Upper lobe of left lung (tissue), 6 donors: ENCODE measurements at regions not wholly inside any gene's neighbourhood (a gene's known extent, or its start where the extent isn't known, plus 50 kb on each side); places are given as distances from the start of the nearest gene placed in this dataset.

Experiments
- ATAC-seq, 2 donors: fragments of 200-7000 bp; cut with Tn5 transposase; one replicate each; pipeline ENCODE4 v1.9.1; 2022; ENCODE audit warnings: mild to moderate bottlenecking in 2 of 2, moderate library complexity in 2 of 2; ENCODE audit not compliant: low FRiP score in 2 of 2
- DNase-seq, 2 donors: peaks; one replicate each; pipeline ENCODE4 v3.0.0-alpha.2; 2019 to 2020
- H3K27ac ChIP-seq, 4 donors: fragments of 200-600 bp; sonication (generic); one replicate each; pipeline ENCODE4 v1.5.1; 2016 to 2019
- H3K27me3 ChIP-seq, 4 donors: fragments of 200-600 bp; sonication (generic); one replicate each; pipeline ENCODE4 v1.5.1; 2017 to 2019
- H3K36me3 ChIP-seq, 4 donors: fragments of 200-600 bp; sonication (generic); one replicate each; pipeline ENCODE4 v1.5.1; 2016 to 2019
- H3K4me1 ChIP-seq, 4 donors: fragments of 200-600 bp; sonication (generic); one replicate each; pipeline ENCODE4 v1.5.1; 2018 to 2019
- H3K4me3 ChIP-seq, 4 donors: fragments of 200-600 bp; sonication (generic); one replicate each; pipeline ENCODE4 v1.5.1; 2017 to 2019; ENCODE audit warnings: mild to moderate bottlenecking in 2 of 4, moderate library complexity in 1 of 4
- H3K9me3 ChIP-seq, 4 donors: fragments of 200-600 bp; sonication (generic); one replicate each; pipeline ENCODE4 v1.5.1; 2018 to 2019
- EP300 ChIP-seq, 4 donors: sonication (generic); formaldehyde crosslinking; IDR thresholded peaks; one replicate each; pipeline ENCODE4 v1.5.1; 2017; ENCODE audit warnings: antibody characterized with exemption in 4 of 4, control low read depth in 2 of 4
- POLR2A ChIP-seq, 4 donors: fragments of 450-650 bp; IDR thresholded peaks; one replicate each; pipeline ENCODE4 v1.5.1; 2016 to 2017; ENCODE audit warnings: antibody characterized with exemption in 4 of 4, mild to moderate bottlenecking in 2 of 4
- POLR2AphosphoS5 ChIP-seq, 2 donors: sonication (generic); formaldehyde crosslinking; IDR thresholded peaks; one replicate each; pipeline ENCODE4 v1.5.1; 2017; ENCODE audit warnings: antibody characterized with exemption in 2 of 2
- WGBS, 2 donors: methylation state at CpG; one replicate each; pipeline ENCODE4 v1.1.5; 2017 to 2018; 5-methylcytosine and 5-hydroxymethylcytosine counted together
- TF ChIP-seq, protein P1 (sequence below), 6 experiments: fragments of 450-650 bp in 4 of 6; fragments of 200-600 bp in 2 of 6; sonication (generic) in 2 of 6; IDR thresholded peaks; one replicate each; pipeline ENCODE4 v1.5.1; 2016 to 2019; ENCODE audit warnings: antibody characterized with exemption in 6 of 6
- donor health status: DM: no; HTN: no; CAD: no; lungs with moderate emphysema.
- donor health status: DM: no; HTN: yes; CAD: no; lungs with severe emphysema.

DNA sequence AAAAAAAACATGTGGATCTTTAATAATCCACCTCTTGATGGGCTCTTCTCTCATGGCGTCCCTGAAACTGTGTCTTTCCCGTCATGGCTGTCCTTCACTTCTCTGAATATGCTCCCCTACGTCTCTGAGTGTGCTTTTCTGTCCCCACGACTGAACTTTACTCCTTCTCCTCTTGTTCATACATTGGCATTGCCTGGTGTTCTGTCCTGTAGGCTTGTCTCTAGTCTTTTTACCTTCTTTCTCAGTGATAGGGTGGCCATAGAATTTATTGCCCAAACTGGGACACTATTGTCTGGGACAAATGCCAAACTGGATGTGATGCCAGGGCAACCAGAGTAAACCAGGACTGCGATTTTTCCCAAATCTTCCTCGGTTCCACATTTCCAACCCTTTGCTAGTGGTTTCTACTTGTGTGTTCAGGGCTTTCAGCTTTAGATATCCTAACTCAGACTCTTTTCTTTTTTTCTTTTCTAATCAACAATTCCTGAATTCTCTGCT lies 202.2 kb downstream of the ATP23 start:
- 75 to 78% methylated on average over 6 of the region's 6 CpGs for WGBS, 2 donors
- no peak overlapping the region for H3K4me3 ChIP-seq
- no peaks in the 10 kb centered on the region for H3K27me3 ChIP-seq
- ATAC-seq (no peak), DNase-seq (no peak)
- H3K36me3 ChIP-seq = no peaks in the 10 kb centered on the region
- H3K9me3 ChIP-seq = no peaks in the 10 kb centered on the region
- no peak for TF ChIP-seq POLR2A (IDR thresholded peaks at IDR 0.05)
- TF ChIP-seq POLR2AphosphoS5 (IDR thresholded peaks at IDR 0.05) = no peak
- TF ChIP-seq, protein P1, sequence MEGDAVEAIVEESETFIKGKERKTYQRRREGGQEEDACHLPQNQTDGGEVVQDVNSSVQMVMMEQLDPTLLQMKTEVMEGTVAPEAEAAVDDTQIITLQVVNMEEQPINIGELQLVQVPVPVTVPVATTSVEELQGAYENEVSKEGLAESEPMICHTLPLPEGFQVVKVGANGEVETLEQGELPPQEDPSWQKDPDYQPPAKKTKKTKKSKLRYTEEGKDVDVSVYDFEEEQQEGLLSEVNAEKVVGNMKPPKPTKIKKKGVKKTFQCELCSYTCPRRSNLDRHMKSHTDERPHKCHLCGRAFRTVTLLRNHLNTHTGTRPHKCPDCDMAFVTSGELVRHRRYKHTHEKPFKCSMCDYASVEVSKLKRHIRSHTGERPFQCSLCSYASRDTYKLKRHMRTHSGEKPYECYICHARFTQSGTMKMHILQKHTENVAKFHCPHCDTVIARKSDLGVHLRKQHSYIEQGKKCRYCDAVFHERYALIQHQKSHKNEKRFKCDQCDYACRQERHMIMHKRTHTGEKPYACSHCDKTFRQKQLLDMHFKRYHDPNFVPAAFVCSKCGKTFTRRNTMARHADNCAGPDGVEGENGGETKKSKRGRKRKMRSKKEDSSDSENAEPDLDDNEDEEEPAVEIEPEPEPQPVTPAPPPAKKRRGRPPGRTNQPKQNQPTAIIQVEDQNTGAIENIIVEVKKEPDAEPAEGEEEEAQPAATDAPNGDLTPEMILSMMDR (IDR thresholded peaks at IDR 0.05) = no peak
- TF ChIP-seq EP300 (IDR thresholded peaks at IDR 0.05) = no peak
- no peak overlapping the region for H3K27ac ChIP-seq
- no peaks in the 10 kb centered on the region for H3K4me1 ChIP-seq

DNA sequence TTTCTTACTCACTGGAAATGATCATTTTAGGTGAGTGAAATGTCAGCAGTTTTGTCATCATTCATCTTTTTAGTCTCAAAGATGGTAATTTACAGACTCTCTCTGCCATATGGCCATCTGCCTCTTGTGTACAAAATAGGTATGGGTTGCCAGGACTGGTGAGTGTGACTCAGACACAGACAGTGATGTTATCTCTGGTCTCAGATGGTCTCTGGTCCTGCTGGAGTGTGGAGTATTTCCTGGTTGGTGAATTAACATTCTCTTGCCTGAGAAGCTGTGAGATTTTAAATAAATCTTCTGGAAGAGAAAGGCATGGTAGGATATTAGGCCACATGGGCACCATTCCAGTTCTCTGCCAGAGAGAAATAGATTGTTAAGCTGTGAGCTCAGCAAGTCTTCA lies 207.0 kb downstream of the ATP23 start:
- Histone ChIP-seq H3K36me3 (no peaks in the 10 kb centered on the region), H3K27ac (no peak overlapping the region), H3K9me3 (no peaks in the 10 kb centered on the region), H3K4me1 (no peaks in the 10 kb centered on the region), H3K27me3 (no peaks in the 10 kb centered on the region), H3K4me3 (no peak overlapping the region)
- TF ChIP-seq POLR2AphosphoS5 (IDR thresholded peaks at IDR 0.05) (no peak), POLR2A (IDR thresholded peaks at IDR 0.05) (no peak), EP300 (IDR thresholded peaks at IDR 0.05) (no peak)
- TF ChIP-seq, protein P1 (IDR thresholded peaks at IDR 0.05) = no peak
- ATAC-seq = no peak
- no peak for DNase-seq

- no peaks in the 10 kb centered on the region for H3K4me1 ChIP-seq
- no peaks in the 10 kb centered on the region for H3K36me3 ChIP-seq
- TF ChIP-seq POLR2A (IDR thresholded peaks at IDR 0.05) (no peak), EP300 (IDR thresholded peaks at IDR 0.05) (no peak), POLR2AphosphoS5 (IDR thresholded peaks at IDR 0.05) (no peak)
- TF ChIP-seq, protein P1 (IDR thresholded peaks at IDR 0.05) = no peak
- no peak for DNase-seq
- no peak overlapping the region for H3K27ac ChIP-seq
- no peaks in the 10 kb centered on the region for H3K9me3 ChIP-seq
- ATAC-seq = no peak
- no peak overlapping the region for H3K4me3 ChIP-seq
- H3K27me3 ChIP-seq = no peaks in the 10 kb centered on the region
Measured at GRCh38 chr12:58148976-58149375, 207.6 kb downstream of the ATP23 start.

GRCh38 chr12:58154359-58154758 lies 213.0 kb downstream of the ATP23 start:
- ATAC-seq = no peak
- 89 to 97% methylated on average over 1 of the region's 1 CpG for WGBS, 2 donors

DNA sequence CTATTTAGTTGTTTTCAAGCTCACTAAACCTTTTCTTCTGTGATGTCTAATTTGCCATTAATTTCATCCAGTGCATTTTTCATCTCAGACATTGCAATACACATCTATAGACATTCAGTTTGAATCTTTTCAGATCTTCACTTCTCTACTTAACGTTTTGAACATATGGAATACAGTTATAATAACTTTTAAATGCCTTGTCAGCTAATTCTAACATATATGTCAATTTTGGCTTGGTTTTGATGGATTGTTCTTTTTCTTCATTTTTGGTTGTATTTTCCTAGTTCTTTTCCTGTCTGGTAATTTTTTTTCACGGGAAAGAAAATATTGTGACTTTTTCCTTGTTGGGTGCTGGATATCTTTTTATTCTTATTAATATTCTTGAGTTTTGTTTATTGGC lies 215.3 kb downstream of the ATP23 start:
- WGBS, 2 donors = 76 to 80% methylated on average over 2 of the region's 2 CpGs
- Histone ChIP-seq H3K27me3 (no peaks in the 10 kb centered on the region), H3K36me3 (no peaks in the 10 kb centered on the region), H3K9me3 (no peaks in the 10 kb centered on the region), H3K4me1 (no peaks in the 10 kb centered on the region), H3K27ac (no peak overlapping the region), H3K4me3 (no peak overlapping the region)
- DNase-seq = no peak
- no peak for ATAC-seq
- TF ChIP-seq, protein P1 (IDR thresholded peaks at IDR 0.05) = no peak
- TF ChIP-seq POLR2A (IDR thresholded peaks at IDR 0.05) = no peak
- no peak for TF ChIP-seq EP300 (IDR thresholded peaks at IDR 0.05)
- TF ChIP-seq POLR2AphosphoS5 (IDR thresholded peaks at IDR 0.05) = no peak

More at GRCh38 chr12:58154359-58154758, 213.0 kb downstream of the ATP23 start:
- Histone ChIP-seq H3K9me3 (no peaks in the 10 kb centered on the region), H3K27ac (no peak overlapping the region), H3K4me3 (no peak overlapping the region), H3K36me3 (no peaks in the 10 kb centered on the region), H3K27me3 (no peaks in the 10 kb centered on the region), H3K4me1 (no peaks in the 10 kb centered on the region)
- no peak for DNase-seq
- no peak for TF ChIP-seq EP300 (IDR thresholded peaks at IDR 0.05)
- TF ChIP-seq POLR2AphosphoS5 (IDR thresholded peaks at IDR 0.05) = no peak
- no peak for TF ChIP-seq POLR2A (IDR thresholded peaks at IDR 0.05)
- TF ChIP-seq, protein P1 (IDR thresholded peaks at IDR 0.05) = no peak
